ENCODE measurements at regions not wholly inside any gene's neighbourhood (a gene's known extent, or its start where the extent isn't known, plus 50 kb on each side); places are given as distances from the start of the nearest gene placed in this dataset.

DNA sequence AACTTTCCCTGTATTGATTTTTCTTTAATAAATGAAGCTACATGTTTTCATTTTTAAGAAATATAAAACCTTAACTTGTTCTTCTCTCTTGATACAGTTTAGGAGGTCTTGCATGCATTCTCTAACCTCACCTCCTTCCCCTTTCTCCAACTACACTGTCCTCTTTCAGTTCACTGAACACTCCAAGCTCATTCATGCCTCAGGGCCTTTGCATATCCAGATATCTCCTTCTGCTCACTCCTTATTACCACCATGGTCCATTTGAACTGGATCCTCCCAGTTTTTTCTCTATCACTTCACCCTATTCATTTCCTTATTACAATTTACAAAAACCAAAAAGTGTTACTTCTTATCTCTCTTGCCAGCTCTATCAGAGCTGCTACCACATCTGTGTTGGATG, 242.9 kb upstream of the PLEKHG7 start:
- no peak for DNase-seq

- no peak for DNase-seq
Observed at GRCh38 chr12:92458996-92459395, 243.8 kb upstream of the PLEKHG7 start.

GRCh38 chr12:92457458-92458180, 245.2 kb upstream of the PLEKHG7 start:
- DNase-seq = no peak

GRCh38 chr12:92452763-92453162, 250.0 kb upstream of the PLEKHG7 start:
- no peak for DNase-seq

- DNase-seq = no peak
Observed at GRCh38 chr12:92446083-92446460, 256.7 kb upstream of the PLEKHG7 start.

DNA sequence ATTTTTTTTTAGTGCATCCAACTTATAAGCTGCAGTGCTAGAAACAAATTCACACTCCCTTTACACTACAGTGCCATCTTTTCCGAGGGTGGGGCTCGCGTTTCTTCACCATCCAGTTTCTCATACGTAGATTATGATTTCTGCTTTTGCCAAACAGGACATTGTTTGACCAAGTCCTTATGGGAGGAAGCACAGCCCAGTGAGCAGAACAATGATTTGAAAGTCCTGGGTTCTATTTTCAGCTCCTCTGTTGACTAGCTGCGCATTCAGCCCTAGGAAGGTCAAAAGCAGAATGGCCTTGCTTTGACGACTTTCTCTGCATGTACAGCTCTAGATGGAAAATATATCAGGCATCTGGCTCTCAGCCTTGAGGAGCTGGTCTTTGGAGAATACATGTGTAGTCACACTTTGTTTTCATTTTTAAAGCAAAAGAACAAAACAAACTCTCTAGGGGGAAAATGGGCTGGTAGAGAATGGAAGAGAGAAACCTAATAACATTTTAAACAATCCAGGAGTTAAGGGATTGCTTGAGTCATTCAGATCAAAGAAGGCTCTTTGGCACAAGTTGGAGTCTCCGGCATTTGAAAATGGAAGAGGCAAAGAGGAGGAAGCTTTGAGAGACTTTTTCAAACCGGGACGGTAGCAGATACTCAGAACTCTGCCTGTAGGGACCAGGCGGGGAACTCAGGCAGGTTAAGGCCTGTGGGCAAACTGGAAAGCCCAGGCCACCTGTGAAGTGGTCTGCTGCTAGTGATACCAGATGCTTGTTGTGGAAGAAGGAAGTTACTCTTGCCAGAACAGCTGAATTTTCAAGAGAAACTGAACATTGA, 257.3 kb upstream of the PLEKHG7 start:
- no peak for DNase-seq

GRCh38 chr12:92444763-92445162, 258.0 kb upstream of the PLEKHG7 start:
- no peak for DNase-seq

DNA sequence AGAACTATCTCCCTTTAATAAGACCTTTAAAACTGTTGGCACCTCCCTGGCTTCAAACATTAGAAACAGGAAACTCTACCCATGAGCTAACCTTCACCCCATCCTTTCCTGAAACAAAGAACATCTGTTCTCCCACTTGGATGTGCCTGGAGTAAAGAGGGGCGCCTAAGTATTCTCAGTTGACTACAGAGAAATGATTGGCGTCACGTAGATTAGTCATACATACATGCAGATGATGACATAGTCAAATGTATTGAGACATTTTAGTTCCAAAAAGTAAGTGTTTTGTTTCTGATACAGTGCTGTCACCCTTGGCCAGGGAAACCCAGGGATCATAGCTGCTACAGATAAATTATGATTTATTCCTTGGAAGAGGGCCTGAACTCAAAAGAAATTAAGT, 260.0 kb upstream of the PLEKHG7 start:
- DNase-seq = no peak

GRCh38 chr12:92440072-92440471, 262.7 kb upstream of the PLEKHG7 start:
- no peak for DNase-seq

- no peak for DNase-seq
Observed at GRCh38 chr12:92439420-92439805, 263.4 kb upstream of the PLEKHG7 start.

DNA sequence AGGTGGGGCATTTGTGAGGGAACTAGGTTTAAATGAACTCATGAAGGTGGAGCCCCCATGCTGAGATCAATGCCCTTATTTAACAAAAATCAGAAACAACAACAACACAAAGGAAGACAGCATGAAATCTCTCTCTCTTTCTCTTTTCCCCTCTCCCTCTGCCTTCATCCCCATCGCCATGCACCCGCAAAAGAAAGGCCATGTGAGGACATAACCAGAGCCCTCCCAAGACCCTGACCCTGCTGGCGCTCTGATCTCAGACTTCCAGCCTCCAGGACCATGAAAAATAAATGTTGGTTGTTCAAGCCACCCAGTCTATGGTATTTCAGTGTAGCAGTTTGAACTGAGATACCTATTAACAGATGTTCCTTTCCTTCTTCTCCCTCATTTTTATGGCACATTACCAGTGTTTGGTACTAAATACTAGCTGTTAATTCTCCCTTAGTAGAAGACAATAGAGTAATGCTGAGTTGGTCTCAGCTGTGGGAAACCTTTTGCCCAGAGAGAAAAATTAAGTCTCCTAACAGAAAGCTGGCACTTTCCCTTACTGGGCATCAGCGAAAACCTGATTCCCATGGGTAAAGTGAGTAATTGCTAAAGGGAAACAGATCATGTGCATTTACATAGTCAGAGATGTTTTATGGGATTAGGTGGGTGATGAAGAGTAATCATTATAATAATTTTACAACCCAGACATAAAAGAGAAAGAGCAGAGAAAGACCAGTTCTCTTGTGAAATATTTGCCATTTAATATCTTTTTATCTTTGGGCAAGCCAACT, 264.0 kb upstream of the PLEKHG7 start:
- DNase-seq = no peak

DNA sequence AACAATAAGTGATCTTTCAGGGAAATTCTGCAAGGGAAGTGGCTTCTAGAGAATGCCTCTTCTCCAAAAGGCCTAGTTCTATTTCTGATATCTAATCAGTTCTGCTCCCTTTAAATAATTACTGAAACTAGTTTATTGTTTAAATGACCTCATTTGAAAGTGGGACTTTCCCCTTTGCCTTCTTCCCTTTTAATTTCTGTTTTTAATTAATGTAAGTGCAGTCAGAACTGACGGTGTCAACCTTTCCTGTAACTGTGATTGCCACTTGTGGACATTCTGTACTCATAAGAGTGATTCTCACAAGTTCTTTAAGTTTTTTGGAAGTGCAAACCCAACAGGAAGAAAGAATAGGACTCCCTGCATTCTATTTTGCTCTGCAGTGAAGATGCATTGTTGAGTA, 265.3 kb upstream of the PLEKHG7 start:
- DNase-seq = no peak

DNA sequence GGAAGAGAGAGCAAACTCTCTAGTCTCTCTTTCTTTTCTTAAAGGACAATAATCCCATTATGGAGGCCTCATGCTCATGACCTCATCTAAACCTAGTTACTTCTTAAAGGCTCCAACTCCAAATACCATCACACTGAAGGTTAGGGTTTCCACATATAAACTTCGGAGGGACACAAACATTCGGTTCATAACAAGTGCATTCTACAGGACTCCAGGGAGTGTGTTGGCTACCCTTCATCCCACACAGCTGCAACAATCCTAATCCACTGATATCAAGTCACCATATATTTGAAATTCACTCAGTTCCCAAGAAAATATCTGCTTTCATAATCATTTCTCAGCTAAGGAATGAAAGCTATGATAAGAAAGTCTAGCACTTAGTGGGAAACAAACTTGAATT, 265.9 kb upstream of the PLEKHG7 start:
- DNase-seq = no peak

DNA sequence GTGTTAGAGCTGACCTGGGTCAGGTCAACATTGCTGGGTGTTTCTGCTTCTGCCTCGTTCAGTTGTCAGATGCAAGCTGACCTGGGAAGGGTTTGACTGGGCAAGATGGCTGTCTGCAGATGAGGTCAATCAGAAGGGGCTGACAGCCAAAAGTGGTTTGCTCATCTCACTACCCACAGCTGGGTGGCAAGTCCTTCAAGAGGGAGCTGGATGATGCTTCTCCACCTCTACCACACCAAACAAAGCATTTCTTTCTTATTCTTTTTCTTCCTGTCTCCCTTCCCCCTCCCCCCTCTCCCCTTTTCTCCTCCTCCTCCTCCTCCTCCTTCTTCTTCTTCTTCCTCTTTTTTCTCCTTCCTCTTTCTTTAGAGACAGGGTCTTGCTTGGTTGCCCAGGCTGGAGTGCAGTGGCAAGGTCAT, 268.2 kb upstream of the PLEKHG7 start:
- no peak for DNase-seq

DNA sequence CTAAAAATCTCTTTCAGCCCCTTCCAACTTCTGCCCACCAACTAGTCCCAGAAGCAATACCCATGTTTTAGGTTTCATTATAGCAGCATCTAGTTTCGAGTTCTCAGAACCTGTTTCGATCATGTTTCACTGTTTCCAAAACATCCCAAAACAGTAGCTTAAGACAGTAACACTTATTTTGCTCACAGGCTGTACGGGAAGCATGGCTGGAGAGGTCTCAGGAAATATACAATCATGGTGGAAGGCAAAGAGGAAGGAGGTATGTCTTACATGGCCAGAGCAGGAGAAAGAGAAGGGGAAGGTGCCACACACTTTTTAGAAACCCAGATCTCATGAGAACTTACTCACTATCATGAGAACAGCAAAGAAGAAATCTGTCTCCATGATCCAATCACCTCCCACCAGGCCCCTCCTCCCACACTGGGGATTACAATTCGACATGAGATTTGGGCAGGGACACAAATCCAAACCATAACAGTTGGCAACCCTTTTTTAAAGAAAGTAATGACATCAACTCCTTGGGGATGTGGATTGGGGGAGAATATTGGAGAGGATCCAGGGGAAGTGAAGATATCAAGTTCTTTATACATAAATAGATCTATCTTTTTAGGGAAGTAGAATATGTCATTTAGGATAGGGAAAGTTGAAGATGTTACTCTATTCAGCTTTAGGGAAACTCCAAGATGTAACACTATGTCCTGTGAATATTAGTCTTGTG, 269.9 kb upstream of the PLEKHG7 start:
- no peak for DNase-seq

GRCh38 chr12:92431146-92431545, 271.6 kb upstream of the PLEKHG7 start:
- DNase-seq = no peak

GRCh38 chr12:92426332-92426731, 276.5 kb upstream of the PLEKHG7 start:
- DNase-seq = no peak

GRCh38 chr12:92425165-92425564, 277.6 kb upstream of the PLEKHG7 start:
- no peak for DNase-seq

DNA sequence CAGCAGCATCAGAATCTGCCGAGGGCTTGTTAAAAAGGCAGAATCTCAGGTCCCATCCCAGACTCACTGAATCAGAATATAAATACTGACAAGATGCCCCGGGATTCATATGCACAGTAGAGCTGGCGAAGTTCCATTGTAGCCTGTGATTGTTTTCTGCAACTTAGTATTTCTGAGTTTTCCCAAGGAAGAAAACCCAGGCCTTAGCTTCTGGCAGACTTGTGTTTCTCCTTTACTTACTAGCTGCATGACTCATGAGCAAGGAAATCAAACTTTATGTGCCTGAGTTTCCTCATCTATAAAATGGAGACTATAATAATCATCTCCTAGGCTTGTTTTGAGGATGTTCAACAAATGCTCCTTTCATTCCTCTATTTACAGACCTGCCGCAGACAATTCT, 278.5 kb upstream of the PLEKHG7 start:
- DNase-seq = no peak

DNA sequence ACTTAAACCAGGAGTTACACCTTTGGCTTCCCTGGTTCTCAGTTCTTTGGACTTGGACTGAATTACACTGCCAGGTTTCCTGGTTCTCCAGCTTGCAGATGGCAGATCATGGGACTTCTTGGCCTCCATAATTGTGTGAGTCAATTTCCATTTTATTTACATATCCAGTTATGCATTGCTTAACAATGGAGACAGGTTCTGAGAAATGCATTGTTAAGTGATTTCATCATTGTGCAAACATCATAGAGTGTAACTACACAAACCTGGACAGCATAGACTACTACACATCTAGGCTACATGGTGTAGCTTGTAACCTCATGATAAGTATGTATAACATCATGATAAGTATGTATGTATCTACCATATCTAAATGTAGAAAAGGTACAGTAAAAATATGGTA, 276.1 kb upstream of the BTG1 start:
- DNase-seq = no peak

DNA sequence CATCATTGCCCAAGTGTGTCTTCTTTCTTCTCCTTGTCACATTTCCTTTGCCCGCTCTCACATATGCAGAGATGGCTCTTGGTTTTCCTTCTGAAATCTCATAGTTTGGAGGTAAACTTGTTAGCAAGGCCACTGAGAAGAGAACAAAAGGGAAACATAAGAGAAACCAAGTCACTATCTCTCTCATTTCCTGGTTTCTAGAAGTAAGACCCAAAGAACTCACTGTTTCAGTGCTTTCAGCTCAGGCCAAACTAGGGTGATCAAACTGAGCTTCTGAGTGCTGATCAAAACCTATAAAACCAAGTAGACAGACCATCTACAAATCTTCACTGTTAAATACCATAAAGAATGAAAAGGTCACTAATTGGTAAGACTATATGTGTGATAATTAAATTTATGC, 275.4 kb upstream of the BTG1 start:
- no peak for DNase-seq

DNA sequence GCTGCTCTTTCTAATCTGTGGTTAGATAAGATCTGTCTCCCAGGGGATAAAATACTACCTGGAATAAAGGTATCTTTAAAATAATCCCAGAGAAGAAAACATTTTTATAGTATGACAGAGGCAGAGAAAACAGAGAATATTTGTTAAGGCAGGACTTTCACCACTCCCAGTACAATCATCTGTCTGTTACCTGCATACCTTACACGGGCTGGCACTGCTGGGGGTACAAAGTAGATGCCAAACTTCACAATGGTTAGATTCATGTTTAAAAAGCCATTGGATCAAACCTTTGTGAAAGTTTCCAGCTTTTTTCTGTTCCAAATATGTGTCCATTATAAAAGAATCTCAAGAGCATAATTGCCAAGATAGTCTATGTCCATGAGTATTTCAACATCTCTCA, 273.6 kb upstream of the BTG1 start:
- no peak for DNase-seq

DNA sequence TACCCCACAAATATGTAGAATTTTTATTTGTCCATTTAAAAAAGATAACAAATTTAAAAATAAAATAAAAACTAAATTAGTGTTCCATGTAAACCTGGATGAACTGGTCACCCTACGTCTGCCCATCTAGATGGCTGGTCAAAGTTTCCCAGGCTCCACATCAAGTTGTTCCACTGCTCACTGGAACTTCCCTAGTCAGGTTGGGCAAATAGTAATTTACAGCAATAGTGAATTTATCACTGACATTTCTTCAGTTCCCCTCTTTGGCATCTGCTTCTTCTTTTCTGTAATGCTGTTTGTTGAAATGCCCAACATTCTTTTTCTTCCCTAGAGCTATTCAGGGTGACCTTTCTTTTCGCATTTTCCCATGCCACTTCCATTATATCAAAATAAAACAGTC, 272.7 kb upstream of the BTG1 start:
- DNase-seq = no peak

Data from stimulated activated CD4-positive, alpha-beta T cell treated with anti-CD3 and anti-CD28 coated beads, Interleukin-4, amount 100 ng/mL, for 4 hours (primary cell).